ENCODE measurements at regions not wholly inside any gene's neighbourhood (a gene's known extent, or its start where the extent isn't known, plus 50 kb on each side); places are given as distances from the start of the nearest gene placed in this dataset.

DNA sequence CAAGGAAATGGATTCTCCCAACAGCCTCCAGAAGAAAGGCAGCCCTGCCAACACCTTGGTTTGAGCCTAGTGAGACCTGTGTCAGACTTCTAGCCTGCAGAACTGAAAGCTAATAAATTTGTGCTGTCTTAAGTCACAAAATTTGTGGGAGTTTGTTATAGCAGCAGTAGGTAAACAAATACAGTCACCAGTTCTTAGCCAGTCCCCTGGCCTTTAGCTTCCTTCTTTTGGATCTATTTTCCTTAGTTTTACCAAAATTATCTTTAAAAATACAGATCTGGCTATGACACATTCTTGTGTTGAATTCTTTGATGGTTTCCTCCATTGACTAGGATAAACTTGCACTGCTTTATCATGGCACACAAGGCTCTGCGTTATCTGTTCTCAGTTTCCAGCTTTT, 697.9 kb upstream of the FANCL start:
- Histone ChIP-seq H4K91ac (replicated peaks; ENCODE audit: insufficient read length, low read length) (no peak overlapping the region), H2AK5ac (ENCODE audit: low read depth, low read length) (no peak overlapping the region), H3K27me3 (replicated peaks in 1 of 4; ENCODE audit: control insufficient read depth in 3 of 4, extremely low read depth in 1 of 4, insufficient read depth in 3 of 4, low read length in 3 of 4) (no peaks in the 10 kb centered on the region), H4K8ac (ENCODE audit: extremely low read depth, insufficient read depth, low read length) (no peak overlapping the region), H3K79me2 (ENCODE audit: control insufficient read depth in 1 of 2, insufficient read depth in 2 of 2, low read length in 2 of 2) (no peaks in the 10 kb centered on the region), H3K9me3 (ENCODE audit: insufficient read depth in 2 of 2, low read depth in 1 of 2, low read length in 1 of 2) (peaks cover 14 to 15% of the 10 kb centered on the region in 2 experiments), H2BK15ac (ENCODE audit: low read length) (no peak overlapping the region), H3K23ac (ENCODE audit: insufficient read length) (no peak overlapping the region), H3K27ac (ENCODE audit: low read depth, low read length) (no peak overlapping the region), H2BK12ac (ENCODE audit: low read depth, low read length) (no peak overlapping the region), H3K18ac (ENCODE audit: extremely low read depth, low read length) (no peak overlapping the region), H2AFZ (ENCODE audit: low read length) (no peak overlapping the region), H3K4ac (replicated peaks; ENCODE audit: insufficient read length, low read depth, low read length) (no peak overlapping the region), H4K20me1 (replicated peaks in 1 of 2; ENCODE audit: control insufficient read depth in 1 of 2, insufficient read depth in 2 of 2, low read length in 2 of 2) (no peaks in the 10 kb centered on the region), H3K79me1 (ENCODE audit: low read depth, low read length) (no peaks in the 10 kb centered on the region), H3K9ac (replicated peaks in 1 of 4; ENCODE audit: extremely low read depth in 1 of 4, low read depth in 3 of 4, low read length in 3 of 4) (no peak overlapping the region), H3K4me2 (ENCODE audit: insufficient read depth in 1 of 2, low read depth in 2 of 2, low read length in 2 of 2) (no peak overlapping the region), H2BK20ac (ENCODE audit: low read length) (no peak overlapping the region), H3K4me3 (ENCODE audit: extremely low read depth in 1 of 4, insufficient read depth in 2 of 4, low read depth in 3 of 4, low read length in 4 of 4) (no peak overlapping the region), H2BK120ac (replicated peaks; ENCODE audit: low read depth, low read length) (no peak overlapping the region), H3K36me3 (ENCODE audit: control insufficient read depth in 2 of 4, insufficient read depth in 4 of 4, low read length in 3 of 4) (no peaks in the 10 kb centered on the region), H4K5ac (ENCODE audit: insufficient read length, low read depth, low read length) (no peak overlapping the region), H2BK5ac (ENCODE audit: low read depth, low read length) (no peak overlapping the region), H3K56ac (replicated peaks; ENCODE audit: insufficient read length, low read depth, low read length) (no peak overlapping the region), H3K14ac (ENCODE audit: insufficient read length) (no peak overlapping the region), H3K4me1 (replicated peaks in 1 of 4; ENCODE audit: control insufficient read depth in 3 of 4, insufficient read depth in 4 of 4, low read length in 3 of 4) (peaks cover 0 to 3% (median 0%) of the 10 kb centered on the region in 4 experiments; a peak in 2 of 7 replicates), H3K23me2 (ENCODE audit: low read depth, low read length) (no peaks in the 10 kb centered on the region)
- 100% methylated on average over 1 of the region's 1 CpG; no CpG with 5 or more reads in 1 of the 2 experiments for WGBS, 2 experiments (ENCODE audit: extremely low coverage in 1 of 2, insufficient coverage in 1 of 2, insufficient read length in 1 of 2, insufficient replicate concordance in 2 of 2, low coverage in 1 of 2, low lambda C conversion rate in 2 of 2, missing lambda C conversion rate in 1 of 2)
- FAIRE-seq (no peak), DNase-seq (ENCODE audit: low read depth in 1 of 2, low spot score in 2 of 2) (no peak)
- TF ChIP-seq, protein P1, sequence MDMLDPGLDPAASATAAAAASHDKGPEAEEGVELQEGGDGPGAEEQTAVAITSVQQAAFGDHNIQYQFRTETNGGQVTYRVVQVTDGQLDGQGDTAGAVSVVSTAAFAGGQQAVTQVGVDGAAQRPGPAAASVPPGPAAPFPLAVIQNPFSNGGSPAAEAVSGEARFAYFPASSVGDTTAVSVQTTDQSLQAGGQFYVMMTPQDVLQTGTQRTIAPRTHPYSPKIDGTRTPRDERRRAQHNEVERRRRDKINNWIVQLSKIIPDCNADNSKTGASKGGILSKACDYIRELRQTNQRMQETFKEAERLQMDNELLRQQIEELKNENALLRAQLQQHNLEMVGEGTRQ (IDR thresholded peaks at IDR 0.05; ENCODE audit: low read length), result no peak
- no peak for TF ChIP-seq TEAD4 (IDR thresholded peaks at IDR 0.05; ENCODE audit: low read depth, low read length)
- no peak for TF ChIP-seq SIRT6 (IDR thresholded peaks at IDR 0.05; ENCODE audit: low read length)
- no peak for TF ChIP-seq FOSL1 (IDR thresholded peaks at IDR 0.05; ENCODE audit: insufficient read depth, low read depth, low read length)
- TF ChIP-seq, protein P2, sequence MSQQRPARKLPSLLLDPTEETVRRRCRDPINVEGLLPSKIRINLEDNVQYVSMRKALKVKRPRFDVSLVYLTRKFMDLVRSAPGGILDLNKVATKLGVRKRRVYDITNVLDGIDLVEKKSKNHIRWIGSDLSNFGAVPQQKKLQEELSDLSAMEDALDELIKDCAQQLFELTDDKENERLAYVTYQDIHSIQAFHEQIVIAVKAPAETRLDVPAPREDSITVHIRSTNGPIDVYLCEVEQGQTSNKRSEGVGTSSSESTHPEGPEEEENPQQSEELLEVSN (IDR thresholded peaks at IDR 0.05), result no peak
- no peak for TF ChIP-seq SIN3A (conservative IDR thresholded peaks at IDR 0.05 in 1 of 2, IDR thresholded peaks at IDR 0.05 in 1 of 2; ENCODE audit: low read depth in 1 of 2, low read length in 2 of 2)
- no peak for TF ChIP-seq HDAC6 (IDR thresholded peaks at IDR 0.05; ENCODE audit: low read depth, low read length)
- TF ChIP-seq CREB1 (IDR thresholded peaks at IDR 0.05), result no peak
- POLR2A ChIA-PET (ENCODE audit: partially characterized antibody), result no interaction called here
- CTCF ChIA-PET (ENCODE audit: partially characterized antibody), result interaction anchor here (0.6 to 1.4 kb wide), 4 partner anchors 10 to 1564 kb away, joined by 3 to 6 read pairs (median 3); no protein-coding TSS in a partner anchor
